ENCODE measurements at regions not wholly inside any gene's neighbourhood (a gene's known extent, or its start where the extent isn't known, plus 50 kb on each side); places are given as distances from the start of the nearest gene placed in this dataset.

GRCh38 chr18:22467760-22468553, 50.2 kb upstream of the CTAGE1 start:
- in situ Hi-C loops (cut with MboI; ENCODE audit: low sequenced_read_pairs, unreplicated experiment) = no loop called here
- TF ChIP-seq, protein P1, sequence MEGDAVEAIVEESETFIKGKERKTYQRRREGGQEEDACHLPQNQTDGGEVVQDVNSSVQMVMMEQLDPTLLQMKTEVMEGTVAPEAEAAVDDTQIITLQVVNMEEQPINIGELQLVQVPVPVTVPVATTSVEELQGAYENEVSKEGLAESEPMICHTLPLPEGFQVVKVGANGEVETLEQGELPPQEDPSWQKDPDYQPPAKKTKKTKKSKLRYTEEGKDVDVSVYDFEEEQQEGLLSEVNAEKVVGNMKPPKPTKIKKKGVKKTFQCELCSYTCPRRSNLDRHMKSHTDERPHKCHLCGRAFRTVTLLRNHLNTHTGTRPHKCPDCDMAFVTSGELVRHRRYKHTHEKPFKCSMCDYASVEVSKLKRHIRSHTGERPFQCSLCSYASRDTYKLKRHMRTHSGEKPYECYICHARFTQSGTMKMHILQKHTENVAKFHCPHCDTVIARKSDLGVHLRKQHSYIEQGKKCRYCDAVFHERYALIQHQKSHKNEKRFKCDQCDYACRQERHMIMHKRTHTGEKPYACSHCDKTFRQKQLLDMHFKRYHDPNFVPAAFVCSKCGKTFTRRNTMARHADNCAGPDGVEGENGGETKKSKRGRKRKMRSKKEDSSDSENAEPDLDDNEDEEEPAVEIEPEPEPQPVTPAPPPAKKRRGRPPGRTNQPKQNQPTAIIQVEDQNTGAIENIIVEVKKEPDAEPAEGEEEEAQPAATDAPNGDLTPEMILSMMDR (IDR thresholded peaks at IDR 0.05; ENCODE audit: borderline replicate concordance, control extremely low read depth, extremely low read depth, insufficient read depth, missing control alignments) = no peak
- no peak for DNase-seq (ENCODE audit: low spot score)

- TF ChIP-seq, protein P1 (IDR thresholded peaks at IDR 0.05; ENCODE audit: borderline replicate concordance, control extremely low read depth, extremely low read depth, insufficient read depth, missing control alignments) = no peak
- DNase-seq (ENCODE audit: low spot score) = no peak
- in situ Hi-C loops (cut with MboI; ENCODE audit: low sequenced_read_pairs, unreplicated experiment) = no loop called here
Observed at GRCh38 chr18:22468554-22468891, 50.8 kb upstream of the CTAGE1 start.

DNA sequence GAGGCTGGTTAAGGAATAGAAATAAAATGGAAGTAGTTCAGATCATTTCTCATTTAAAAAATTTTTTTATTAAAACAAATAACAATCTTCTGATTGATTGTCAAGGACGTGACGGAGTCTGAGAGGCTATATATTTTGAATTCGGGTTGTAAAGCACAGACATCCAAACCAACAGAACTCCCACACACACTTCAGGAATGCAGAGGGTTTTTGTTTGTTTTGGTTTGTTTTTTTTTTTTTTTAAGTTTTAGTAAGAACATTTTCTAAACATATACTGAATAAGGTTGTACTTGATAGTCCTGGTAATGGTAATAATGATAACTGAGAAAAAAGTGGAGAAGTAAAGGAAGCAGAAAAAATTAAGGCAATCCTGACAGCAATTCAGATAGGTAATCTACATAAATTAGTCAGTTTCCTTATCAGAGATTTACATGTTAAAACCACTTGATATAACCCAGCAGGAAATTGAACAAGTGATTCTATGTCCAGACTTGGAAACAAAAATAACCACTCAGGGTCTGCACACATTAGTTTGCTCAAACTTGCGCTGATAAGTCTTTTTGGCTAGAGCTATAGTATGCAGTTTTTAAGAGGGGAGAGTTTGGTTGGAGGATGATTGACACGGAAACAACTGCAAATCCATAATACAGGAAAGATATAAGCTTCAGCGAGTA, 51.5 kb upstream of the CTAGE1 start:
- TF ChIP-seq, protein P1 (IDR thresholded peaks at IDR 0.05; ENCODE audit: borderline replicate concordance, control extremely low read depth, extremely low read depth, insufficient read depth, missing control alignments) = no peak
- in situ Hi-C loops (cut with MboI; ENCODE audit: low sequenced_read_pairs, unreplicated experiment) = no loop called here
- no peak for DNase-seq (ENCODE audit: low spot score)

GRCh38 chr18:22469926-22470247, 52.2 kb upstream of the CTAGE1 start:
- DNase-seq (ENCODE audit: low spot score) = no peak
- TF ChIP-seq, protein P1 (IDR thresholded peaks at IDR 0.05; ENCODE audit: borderline replicate concordance, control extremely low read depth, extremely low read depth, insufficient read depth, missing control alignments) = no peak
- in situ Hi-C loops (cut with MboI; ENCODE audit: low sequenced_read_pairs, unreplicated experiment) = no loop called here

DNA sequence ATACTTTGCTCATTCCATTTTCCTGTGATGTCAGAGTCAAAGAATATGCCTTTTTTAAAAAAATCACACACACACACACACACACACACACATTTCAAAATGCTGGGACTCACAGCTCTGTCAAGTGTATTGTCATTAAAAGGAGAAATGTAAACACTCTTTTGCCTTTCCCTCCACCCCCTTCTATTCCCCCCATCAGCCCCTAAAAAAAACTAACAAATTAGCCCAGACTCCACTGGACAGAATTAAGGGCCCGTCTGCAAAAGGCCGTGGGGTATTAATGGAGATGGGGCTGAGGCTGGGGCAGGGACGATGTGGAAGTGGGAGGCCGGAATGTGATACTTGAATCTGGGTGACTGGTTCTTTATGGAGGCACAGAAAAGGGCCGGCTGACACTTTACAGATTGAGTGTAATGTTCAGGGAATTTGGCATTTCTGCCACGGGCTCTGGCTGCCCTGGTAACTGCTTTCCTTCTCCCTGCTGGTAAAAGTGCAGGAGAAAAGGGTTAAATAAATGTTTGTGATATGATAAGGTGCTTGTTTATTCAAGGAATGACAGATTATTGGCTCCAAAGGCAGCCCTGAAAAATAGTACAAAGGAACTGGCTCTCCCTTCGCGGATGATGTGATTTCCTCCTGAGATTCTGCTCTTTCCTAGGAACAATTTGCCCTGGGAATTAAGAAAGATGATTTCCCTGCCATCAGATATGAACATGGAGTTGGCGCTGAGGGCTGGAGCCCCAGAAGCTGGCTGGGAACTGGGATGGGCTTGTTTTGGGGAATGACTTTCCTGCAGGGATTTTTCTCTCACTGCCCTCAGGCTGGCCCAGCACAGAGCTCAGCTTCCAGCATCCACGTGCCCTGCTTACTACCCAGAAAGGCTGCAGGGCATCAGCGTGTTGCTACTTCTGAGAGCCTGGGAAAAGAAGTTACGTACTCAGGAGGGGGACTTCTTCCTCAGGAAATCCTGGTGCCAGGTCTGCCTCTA, 52.8 kb upstream of the CTAGE1 start:
- DNase-seq (ENCODE audit: low spot score) = no peak
- in situ Hi-C loops (cut with MboI; ENCODE audit: low sequenced_read_pairs, unreplicated experiment) = no loop called here

More for the DNA sequence above, 52.8 kb upstream of the CTAGE1 start:
- TF ChIP-seq, protein P1 (IDR thresholded peaks at IDR 0.05; ENCODE audit: borderline replicate concordance, control extremely low read depth, extremely low read depth, insufficient read depth, missing control alignments) = no peak
